Thymus (tissue), 11 donors: ENCODE measurements at regions not wholly inside any gene's neighbourhood (a gene's known extent, or its start where the extent isn't known, plus 50 kb on each side); places are given as distances from the start of the nearest gene placed in this dataset.
"Not testable (repeated sequence)": the region's sequence is repeated elsewhere in the genome, so short reads cannot be mapped to it uniquely, and the experiment has no call there.

Experiments used
- DNase-seq, 9 donors: peaks; one replicate each; pipeline ENCODE4 v3.0.0-alpha.2; 2013; ENCODE audit warnings: low spot score in 9 of 9, low read depth in 6 of 9, missing footprints in 1 of 9
- H3K27ac ChIP-seq, 2 donors: one replicate each; pipeline ENCODE4 v1.5.1; 2013; ENCODE audit warnings: control low read depth in 1 of 2, low read depth in 1 of 2, low read length in 1 of 2, mild to moderate bottlenecking in 1 of 2, moderate library complexity in 1 of 2
- H3K27me3 ChIP-seq, 2 donors: one replicate each; pipeline ENCODE4 v1.5.1; 2013; ENCODE audit warnings: low read length in 1 of 2; ENCODE audit not compliant: control insufficient read depth in 2 of 2, insufficient read depth in 1 of 2
- H3K36me3 ChIP-seq, 2 donors: one replicate each; pipeline ENCODE4 v1.5.1; 2013; ENCODE audit warnings: low read length in 1 of 2, mild to moderate bottlenecking in 1 of 2, moderate library complexity in 1 of 2; ENCODE audit not compliant: control insufficient read depth in 2 of 2, insufficient read depth in 2 of 2
- H3K4me1 ChIP-seq, 2 donors: one replicate each; pipeline ENCODE4 v1.5.1; 2013; ENCODE audit warnings: low read length in 2 of 2; ENCODE audit not compliant: control insufficient read depth in 2 of 2, insufficient read depth in 2 of 2
- H3K4me3 ChIP-seq, 2 donors: one replicate each; pipeline ENCODE4 v1.5.1; 2013; ENCODE audit warnings: low read length in 2 of 2, control low read depth in 1 of 2, mild to moderate bottlenecking in 1 of 2
- H3K9me3 ChIP-seq, 2 donors: one replicate each; pipeline ENCODE4 v1.5.1; 2013; ENCODE audit warnings: low read length in 1 of 2, mild to moderate bottlenecking in 1 of 2; ENCODE audit not compliant: control insufficient read depth in 2 of 2, insufficient read depth in 1 of 2
- WGBS: extraction: QIAGEN DNeasy Blood & Tissue Kit; methylation state at CpG from one replicate; pipeline ENCODE4 v1.1.7; 2013; 5-methylcytosine and 5-hydroxymethylcytosine counted together
- donor health status: healthy.

- DNase-seq: no peak
- no peaks in the 10 kb centered on the region for H3K9me3 ChIP-seq
- no peak overlapping the region for H3K4me3 ChIP-seq
- no peaks in the 10 kb centered on the region for H3K36me3 ChIP-seq
- peaks cover 3 to 17% of the 10 kb centered on the region in 2 donors for H3K4me1 ChIP-seq
- H3K27me3 ChIP-seq: no peaks in the 10 kb centered on the region
- 89% methylated on average over 6 of the region's 6 CpGs for WGBS
- no peak overlapping the region for H3K27ac ChIP-seq
Measured at GRCh38 chr12:9324782-9325181, 116.6 kb upstream of the PZP start.

- Histone ChIP-seq H3K27ac (no peak overlapping the region), H3K4me1 (peaks cover 6 to 23% of the 10 kb centered on the region in 2 donors), H3K36me3 (no peaks in the 10 kb centered on the region), H3K4me3 (no peak overlapping the region), H3K9me3 (no peaks in the 10 kb centered on the region), H3K27me3 (no peaks in the 10 kb centered on the region)
- WGBS: 87% methylated on average over 5 of the region's 5 CpGs
- no peak for DNase-seq
Measured at GRCh38 chr12:9323144-9323681, 115.0 kb upstream of the PZP start.

GRCh38 chr12:9319842-9320173 lies 111.6 kb upstream of the PZP start:
- Histone ChIP-seq H3K27me3 (no peaks in the 10 kb centered on the region), H3K9me3 (no peaks in the 10 kb centered on the region), H3K4me1 (peaks cover 6 to 11% of the 10 kb centered on the region in 2 donors), H3K27ac (no peak overlapping the region), H3K36me3 (no peaks in the 10 kb centered on the region), H3K4me3 (no peak overlapping the region)
- WGBS: 11% methylated on average over 3 of the region's 3 CpGs
- DNase-seq: no peak

GRCh38 chr12:9319044-9319841 lies 111.0 kb upstream of the PZP start:
- Histone ChIP-seq H3K4me1 (peaks cover 6 to 11% of the 10 kb centered on the region in 2 donors), H3K4me3 (no peak overlapping the region), H3K36me3 (no peaks in the 10 kb centered on the region), H3K9me3 (no peaks in the 10 kb centered on the region), H3K27ac (no peak overlapping the region), H3K27me3 (no peaks in the 10 kb centered on the region)
- DNase-seq: no peak
- WGBS: 87% methylated on average over 8 of the region's 8 CpGs

GRCh38 chr12:9313479-9313878 lies 105.3 kb upstream of the PZP start:
- H3K9me3 ChIP-seq, H3K4me3 ChIP-seq, H3K27ac ChIP-seq, DNase-seq, H3K27me3 ChIP-seq, H3K4me1 ChIP-seq: not testable (repeated sequence)
- 87% methylated on average over 5 of the region's 6 CpGs for whole genome bisulfite sequencing
- H3K36me3 ChIP-seq: peaks cover 3 to 15% of the 10 kb centered on the region in 2 donors

- not testable (repeated sequence) for H3K4me3 ChIP-seq, H3K9me3 ChIP-seq, H3K27ac ChIP-seq, DNase-seq, H3K27me3 ChIP-seq, H3K4me1 ChIP-seq
- WGBS: 99% methylated on average over 19 of the region's 28 CpGs
- H3K36me3 ChIP-seq: peaks cover 3 to 15% of the 10 kb centered on the region in 2 donors
Measured at GRCh38 chr12:9312406-9313392, 104.5 kb upstream of the PZP start.

- H3K27ac ChIP-seq, H3K27me3 ChIP-seq, H3K4me1 ChIP-seq, H3K9me3 ChIP-seq, H3K4me3 ChIP-seq, DNase-seq: not testable (repeated sequence)
- H3K36me3 ChIP-seq: peaks cover 3 to 15% of the 10 kb centered on the region in 2 donors
- 95% methylated on average over 10 of the region's 10 CpGs for WGBS
Measured at GRCh38 chr12:9311454-9311853, 103.3 kb upstream of the PZP start.

- peaks cover 3 to 15% of the 10 kb centered on the region in 2 donors for H3K36me3 ChIP-seq
- H3K4me1 ChIP-seq, H3K4me3 ChIP-seq: not testable (repeated sequence)
Measured at GRCh38 chr12:9310645-9311044, 102.5 kb upstream of the PZP start.

GRCh38 chr12:9309749-9310148 lies 101.6 kb upstream of the PZP start:
- peaks cover 3 to 15% of the 10 kb centered on the region in 2 donors for H3K36me3 ChIP-seq
- H3K27me3 ChIP-seq, H3K4me1 ChIP-seq, H3K4me3 ChIP-seq, H3K9me3 ChIP-seq, H3K27ac ChIP-seq, DNase-seq: not testable (repeated sequence)
- WGBS: 88% methylated on average over 11 of the region's 12 CpGs

More at GRCh38 chr12:9310645-9311044, 102.5 kb upstream of the PZP start:
- H3K9me3 ChIP-seq, DNase-seq, H3K27me3 ChIP-seq, H3K27ac ChIP-seq: not testable (repeated sequence)
- 100% methylated on average over 7 of the region's 7 CpGs for WGBS
